ENCODE measurements at regions not wholly inside any gene's neighbourhood (a gene's known extent, or its start where the extent isn't known, plus 50 kb on each side); places are given as distances from the start of the nearest gene placed in this dataset.

DNA sequence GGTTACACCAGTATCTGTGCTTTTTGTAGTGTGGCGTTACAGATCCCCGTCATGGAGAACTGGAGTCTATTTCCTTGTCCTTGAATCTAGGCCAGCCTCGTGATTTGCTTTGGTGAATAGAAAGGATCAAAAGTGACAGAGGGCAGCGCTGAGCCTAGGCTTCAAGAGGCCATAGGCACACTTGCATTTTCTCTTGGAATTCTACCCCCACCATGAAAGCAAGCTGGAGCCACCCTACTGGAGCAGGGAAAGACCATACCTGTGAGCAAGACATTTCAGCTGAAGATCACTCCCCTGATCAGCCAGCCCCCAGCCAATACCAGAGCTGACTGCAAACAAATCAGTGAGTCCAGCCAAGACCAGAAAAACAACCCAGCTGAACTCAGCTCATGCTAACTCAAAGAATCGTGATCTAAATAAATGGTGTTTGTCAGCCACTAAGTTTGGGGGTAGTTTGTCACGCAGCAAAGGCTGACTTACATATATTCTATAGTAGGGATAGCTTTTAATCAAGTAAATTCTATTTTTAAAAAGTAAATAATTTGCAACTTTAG, 521.9 kb upstream of the TBX3 start:
- Histone ChIP-seq H3K4me3 (no peak overlapping the region), H3K9me3 (ENCODE audit: low read depth) (no peaks in the 10 kb centered on the region), H4K20me1 (ENCODE audit: low read depth) (no peaks in the 10 kb centered on the region), H3F3A (ENCODE audit: low read depth) (peaks cover 5% of the 10 kb centered on the region), H2AFZ (replicated peaks) (no peak overlapping the region), H3K27me3 (no peaks in the 10 kb centered on the region), H3K36me3 (no peaks in the 10 kb centered on the region), H3K4me2 (no peak overlapping the region), H3K79me2 (ENCODE audit: low read depth) (no peaks in the 10 kb centered on the region), H3K27ac (no peak overlapping the region), H3K9ac (no peak overlapping the region), H3K4me1 (peaks cover 8% of the 10 kb centered on the region)
- H3K27ac Mint-ChIP-seq = no peak overlapping the region
- no peak for TF ChIP-seq EZH2 (IDR thresholded peaks at IDR 0.05)
- TF ChIP-seq CTCF (IDR thresholded peaks at IDR 0.05) = no peak
- TF ChIP-seq EZH2phosphoT487 (IDR thresholded peaks at IDR 0.05) = no peak
- DNase-seq (ENCODE audit: low spot score) = no peak
- H3K27me3 Mint-ChIP-seq (ENCODE audit: insufficient read depth, low read depth) = peaks cover 9% of the 10 kb centered on the region
- H3K4me1 Mint-ChIP-seq = peaks cover 11% of the 10 kb centered on the region
- H3K36me3 Mint-ChIP-seq = no peaks in the 10 kb centered on the region
- H3K4me3 Mint-ChIP-seq = no peak overlapping the region
- H3K9me3 Mint-ChIP-seq = no peaks in the 10 kb centered on the region

DNA sequence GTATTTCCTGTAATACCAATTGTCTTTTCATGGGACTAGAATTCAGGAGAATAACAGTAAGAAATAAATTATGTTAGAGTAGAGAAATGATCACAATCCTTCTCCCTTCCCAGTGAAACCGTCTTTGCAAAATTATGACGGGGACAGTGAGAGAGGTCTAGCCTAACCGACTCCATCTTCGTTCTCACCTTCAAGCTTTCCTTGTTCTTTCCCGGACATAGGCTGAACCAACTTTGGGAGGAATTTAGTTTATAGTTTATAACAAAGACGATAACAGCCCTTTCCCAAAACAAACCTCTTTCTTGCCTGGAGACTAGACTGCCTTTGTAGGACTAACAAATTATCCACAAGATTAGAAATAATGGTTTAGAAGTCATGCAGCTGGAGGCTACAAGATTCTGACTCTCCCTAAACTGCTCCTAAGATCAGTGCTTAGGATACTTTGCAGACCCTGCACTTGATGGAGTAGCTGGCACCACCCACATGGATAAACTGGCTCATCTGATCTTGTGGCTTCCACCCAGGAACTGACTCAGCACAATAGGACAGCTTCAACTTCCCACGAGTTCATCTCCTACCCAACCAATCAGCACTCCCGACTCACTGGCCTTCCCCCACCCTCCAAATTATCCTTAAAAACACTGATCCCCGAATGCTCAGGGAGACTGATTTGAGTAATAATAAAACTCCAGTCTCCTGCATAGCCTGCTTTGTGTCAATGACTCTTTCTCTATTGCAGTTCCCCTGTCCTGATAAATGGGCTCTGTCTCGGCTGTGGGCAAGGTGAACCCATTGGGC, 521.2 kb upstream of the TBX3 start:
- Histone ChIP-seq H3K27ac (no peak overlapping the region), H3K79me2 (ENCODE audit: low read depth) (no peaks in the 10 kb centered on the region), H3K4me3 (no peak overlapping the region), H3F3A (ENCODE audit: low read depth) (peaks cover 5% of the 10 kb centered on the region), H3K4me1 (peaks cover 8% of the 10 kb centered on the region), H3K36me3 (no peaks in the 10 kb centered on the region), H3K9ac (no peak overlapping the region), H3K27me3 (no peaks in the 10 kb centered on the region), H2AFZ (replicated peaks) (no peak overlapping the region), H3K9me3 (ENCODE audit: low read depth) (no peaks in the 10 kb centered on the region), H4K20me1 (ENCODE audit: low read depth) (no peaks in the 10 kb centered on the region), H3K4me2 (no peak overlapping the region)
- H3K36me3 Mint-ChIP-seq = no peaks in the 10 kb centered on the region
- H3K4me1 Mint-ChIP-seq = peaks cover 13% of the 10 kb centered on the region
- H3K27me3 Mint-ChIP-seq (ENCODE audit: insufficient read depth, low read depth) = peaks cover 5% of the 10 kb centered on the region
- no peak overlapping the region for H3K4me3 Mint-ChIP-seq
- no peak for TF ChIP-seq EZH2phosphoT487 (IDR thresholded peaks at IDR 0.05)
- TF ChIP-seq EZH2 (IDR thresholded peaks at IDR 0.05) = no peak
- TF ChIP-seq CTCF (IDR thresholded peaks at IDR 0.05) = no peak
- DNase-seq (ENCODE audit: low spot score) = no peak
- no peak overlapping the region for H3K27ac Mint-ChIP-seq
- no peaks in the 10 kb centered on the region for H3K9me3 Mint-ChIP-seq

GRCh38 chr12:115203701-115204100, 519.7 kb upstream of the TBX3 start:
- Histone ChIP-seq H4K20me1 (ENCODE audit: low read depth) (no peaks in the 10 kb centered on the region), H3K9ac (no peak overlapping the region), H3K27ac (no peak overlapping the region), H3K4me1 (no peaks in the 10 kb centered on the region), H3K79me2 (ENCODE audit: low read depth) (no peaks in the 10 kb centered on the region), H3K36me3 (no peaks in the 10 kb centered on the region), H3K9me3 (ENCODE audit: low read depth) (no peaks in the 10 kb centered on the region), H3F3A (ENCODE audit: low read depth) (peaks cover 5% of the 10 kb centered on the region), H3K27me3 (no peaks in the 10 kb centered on the region), H3K4me3 (no peak overlapping the region), H3K4me2 (no peak overlapping the region), H2AFZ (replicated peaks) (no peak overlapping the region)
- Mint-ChIP-seq H3K36me3 (no peaks in the 10 kb centered on the region), H3K27me3 (ENCODE audit: insufficient read depth, low read depth) (peaks cover 3% of the 10 kb centered on the region), H3K4me3 (no peak overlapping the region), H3K9me3 (no peaks in the 10 kb centered on the region), H3K27ac (no peak overlapping the region), H3K4me1 (peaks cover 18% of the 10 kb centered on the region)
- DNase-seq (ENCODE audit: low spot score) = no peak
- TF ChIP-seq EZH2 (IDR thresholded peaks at IDR 0.05) = no peak
- TF ChIP-seq EZH2phosphoT487 (IDR thresholded peaks at IDR 0.05) = no peak
- TF ChIP-seq CTCF (IDR thresholded peaks at IDR 0.05) = no peak
